ENCODE measurements at regions not wholly inside any gene's neighbourhood (a gene's known extent, or its start where the extent isn't known, plus 50 kb on each side); places are given as distances from the start of the nearest gene placed in this dataset.

DNA sequence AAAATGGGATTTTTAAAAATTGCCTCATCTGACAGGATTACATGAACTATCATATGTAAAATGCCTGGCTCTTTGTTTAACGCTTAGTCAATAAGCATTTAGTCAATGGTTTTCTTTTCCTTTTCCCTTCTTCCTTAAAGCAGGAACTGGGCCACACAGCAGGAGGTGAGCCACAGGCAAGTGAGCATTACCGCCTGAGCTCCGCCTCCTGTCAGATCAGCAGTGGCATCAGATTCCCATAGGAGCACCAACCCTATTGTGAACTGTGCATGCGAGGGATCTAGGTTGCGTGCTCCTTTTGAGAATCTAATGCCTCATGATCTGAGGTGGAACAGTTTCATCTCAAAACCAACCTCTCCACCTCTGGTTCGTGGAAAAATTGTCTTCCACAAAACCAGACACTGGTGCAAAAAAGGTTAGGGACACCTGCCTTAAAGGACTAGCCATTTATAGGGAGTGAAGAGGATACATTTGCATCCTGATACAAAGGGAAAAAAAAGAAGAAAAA is 306.1 kb downstream of the FBXW7 start:
- TF ChIP-seq, protein P1, sequence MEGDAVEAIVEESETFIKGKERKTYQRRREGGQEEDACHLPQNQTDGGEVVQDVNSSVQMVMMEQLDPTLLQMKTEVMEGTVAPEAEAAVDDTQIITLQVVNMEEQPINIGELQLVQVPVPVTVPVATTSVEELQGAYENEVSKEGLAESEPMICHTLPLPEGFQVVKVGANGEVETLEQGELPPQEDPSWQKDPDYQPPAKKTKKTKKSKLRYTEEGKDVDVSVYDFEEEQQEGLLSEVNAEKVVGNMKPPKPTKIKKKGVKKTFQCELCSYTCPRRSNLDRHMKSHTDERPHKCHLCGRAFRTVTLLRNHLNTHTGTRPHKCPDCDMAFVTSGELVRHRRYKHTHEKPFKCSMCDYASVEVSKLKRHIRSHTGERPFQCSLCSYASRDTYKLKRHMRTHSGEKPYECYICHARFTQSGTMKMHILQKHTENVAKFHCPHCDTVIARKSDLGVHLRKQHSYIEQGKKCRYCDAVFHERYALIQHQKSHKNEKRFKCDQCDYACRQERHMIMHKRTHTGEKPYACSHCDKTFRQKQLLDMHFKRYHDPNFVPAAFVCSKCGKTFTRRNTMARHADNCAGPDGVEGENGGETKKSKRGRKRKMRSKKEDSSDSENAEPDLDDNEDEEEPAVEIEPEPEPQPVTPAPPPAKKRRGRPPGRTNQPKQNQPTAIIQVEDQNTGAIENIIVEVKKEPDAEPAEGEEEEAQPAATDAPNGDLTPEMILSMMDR (IDR thresholded peaks at IDR 0.05; ENCODE audit: low read depth, low read length, poor library complexity, severe bottlenecking), result no peak
- TF ChIP-seq EZH2phosphoT487 (IDR thresholded peaks at IDR 0.05; ENCODE audit: borderline replicate concordance, low read length), result no peak

Measured in DOHH2 (cell line).